Posterior cingulate gyrus (tissue), 11 donors: ENCODE measurements at regions not wholly inside any gene's neighbourhood (a gene's known extent, or its start where the extent isn't known, plus 50 kb on each side); places are given as distances from the start of the nearest gene placed in this dataset.
"Not testable (repeated sequence)": the region's sequence is repeated elsewhere in the genome, so short reads cannot be mapped to it uniquely, and the experiment has no call there.

Experiments
- DNase-seq, 10 donors: peaks; one replicate each; pipeline versions ENCODE4 v3.0.0 to v3.0.0-alpha.2; 2020 to 2021; ENCODE audit warnings: mixed read lengths in 3 of 10
- intact Hi-C: fragments of 100-400 bp; cut with DNase I; formaldehyde crosslinking; loops from one replicate; pipeline ENCODE4 v1.15.1; 2023

- intact Hi-C loops: no loop called here
- DNase-seq: no peak
These were observed 57.3 kb upstream of the PRSS12 start for GRCh38 chr4:118410138-118410537.

DNA sequence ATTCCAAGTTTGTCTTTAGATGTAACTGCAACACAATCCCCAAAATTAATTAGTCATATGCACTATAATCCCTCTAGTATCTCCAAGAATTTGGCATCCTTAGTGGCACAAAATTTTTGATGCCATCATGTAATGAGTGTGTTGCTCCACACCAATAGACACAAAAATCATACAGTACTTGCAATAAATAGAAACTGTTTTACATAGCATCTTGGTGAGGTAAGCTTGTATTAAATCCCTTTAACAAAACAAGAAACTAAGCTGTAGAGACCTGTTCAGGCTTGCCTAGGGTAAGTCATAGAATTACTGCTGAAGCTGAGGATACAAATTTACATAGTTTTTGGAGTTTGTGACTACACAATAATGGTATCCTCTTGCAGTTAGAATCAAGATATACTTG, 64.5 kb upstream of the PRSS12 start:
- intact Hi-C loops: no loop called here
- no peak for DNase-seq

GRCh38 chr4:118417800-118418199, 65.0 kb upstream of the PRSS12 start:
- DNase-seq, intact Hi-C loops: not testable (repeated sequence)

- intact Hi-C loops, DNase-seq: not testable (repeated sequence)
These were observed 65.6 kb upstream of the PRSS12 start for GRCh38 chr4:118418396-118418795.

DNA sequence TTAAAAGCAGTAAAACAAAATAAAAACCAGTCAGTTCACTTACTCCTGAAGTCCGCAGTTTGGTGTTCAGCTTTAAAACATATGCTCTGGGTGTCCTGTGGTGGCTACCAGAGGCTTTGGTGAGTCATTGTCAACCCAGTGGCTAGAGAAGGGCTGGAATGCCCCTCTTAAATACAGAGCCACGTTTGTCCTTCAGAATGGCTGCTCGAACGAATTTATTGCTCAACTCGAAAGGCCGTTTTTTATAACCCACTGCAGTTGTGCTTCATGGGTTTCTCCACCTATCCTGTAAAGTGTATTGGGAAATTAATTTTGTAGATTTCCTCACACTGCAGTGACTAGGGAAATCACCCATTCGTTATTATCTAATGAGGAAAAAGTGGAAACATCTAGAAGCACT, 66.8 kb upstream of the PRSS12 start:
- DNase-seq, intact Hi-C loops: not testable (repeated sequence)

GRCh38 chr4:118424062-118424461, 71.3 kb upstream of the PRSS12 start:
- peak; percentile 35 to 95 (median 61) for DNase-seq

DNA sequence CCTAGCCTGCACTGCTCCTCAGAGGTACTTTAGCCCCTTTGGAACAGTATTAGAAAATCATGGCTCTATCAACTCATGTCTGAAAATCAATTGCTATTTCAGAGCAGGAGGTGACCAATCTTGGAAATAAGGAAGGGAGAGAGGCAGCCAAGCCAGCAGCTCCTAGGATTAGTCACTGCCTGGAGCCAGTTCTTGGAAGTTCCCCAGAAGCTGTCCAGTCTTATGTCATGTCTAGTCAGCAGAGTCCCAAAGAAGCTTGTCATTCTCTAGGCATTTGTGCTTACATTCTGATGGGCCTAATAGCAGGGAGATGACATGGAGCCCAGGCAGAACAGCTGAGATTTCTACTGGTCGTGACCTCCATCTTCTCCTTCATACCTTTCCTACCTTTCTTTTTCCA, 76.1 kb upstream of the PRSS12 start:
- intact Hi-C loops, DNase-seq: not testable (repeated sequence)

More at GRCh38 chr4:118424062-118424461, 71.3 kb upstream of the PRSS12 start:
- intact Hi-C loops: not testable (repeated sequence)

GRCh38 chr4:118432359-118432758, 79.6 kb upstream of the PRSS12 start:
- DNase-seq: not testable (repeated sequence)

DNA sequence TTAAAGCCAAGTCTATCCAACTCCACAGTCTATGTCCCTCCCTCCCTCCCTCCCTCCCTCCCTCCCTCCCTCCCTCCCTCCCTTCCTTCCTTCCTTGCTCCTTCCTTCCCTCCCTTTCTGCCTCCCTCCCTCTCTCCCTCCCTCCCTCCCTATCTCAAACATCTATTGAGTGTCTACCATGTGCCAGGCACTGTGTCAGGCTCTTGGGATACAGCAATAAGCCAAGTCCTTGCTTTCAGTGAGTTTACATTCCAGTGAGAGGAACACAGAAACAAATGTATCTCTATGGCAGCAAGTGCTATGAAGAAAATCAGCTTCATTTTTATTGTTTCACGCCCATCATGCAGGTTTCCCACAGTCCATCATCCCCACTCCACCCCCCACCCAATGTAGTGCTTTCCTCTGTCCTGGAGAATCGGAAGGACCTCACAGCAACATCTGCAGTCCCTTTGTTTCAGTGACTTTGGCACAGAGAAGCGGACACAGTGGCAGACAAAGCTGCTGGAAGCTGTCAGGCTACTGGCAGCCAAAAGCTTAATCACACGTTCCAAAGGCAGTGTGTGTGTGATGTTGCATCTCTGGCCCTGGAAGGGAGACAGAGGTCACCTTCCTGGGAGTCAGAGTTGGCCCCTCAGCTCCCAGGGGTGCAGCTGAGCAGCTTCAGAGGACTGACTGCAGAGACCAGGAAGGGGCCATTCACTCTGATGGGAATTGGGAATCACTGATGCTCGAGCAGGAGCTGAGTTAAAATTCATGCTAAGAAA, 81.0 kb upstream of the PRSS12 start:
- DNase-seq, intact Hi-C loops: not testable (repeated sequence)

More at GRCh38 chr4:118432359-118432758, 79.6 kb upstream of the PRSS12 start:
- intact Hi-C loops: not testable (repeated sequence)

GRCh38 chr4:118435415-118435814, 82.6 kb upstream of the PRSS12 start:
- intact Hi-C loops: not testable (repeated sequence)

GRCh38 chr4:118442115-118442837, 89.5 kb upstream of the PRSS12 start:
- intact Hi-C loops, DNase-seq: not testable (repeated sequence)

More at GRCh38 chr4:118435415-118435814, 82.6 kb upstream of the PRSS12 start:
- DNase-seq: not testable (repeated sequence)

- DNase-seq: not testable (repeated sequence)
These were observed 94.6 kb upstream of the PRSS12 start for GRCh38 chr4:118447397-118447796.

DNA sequence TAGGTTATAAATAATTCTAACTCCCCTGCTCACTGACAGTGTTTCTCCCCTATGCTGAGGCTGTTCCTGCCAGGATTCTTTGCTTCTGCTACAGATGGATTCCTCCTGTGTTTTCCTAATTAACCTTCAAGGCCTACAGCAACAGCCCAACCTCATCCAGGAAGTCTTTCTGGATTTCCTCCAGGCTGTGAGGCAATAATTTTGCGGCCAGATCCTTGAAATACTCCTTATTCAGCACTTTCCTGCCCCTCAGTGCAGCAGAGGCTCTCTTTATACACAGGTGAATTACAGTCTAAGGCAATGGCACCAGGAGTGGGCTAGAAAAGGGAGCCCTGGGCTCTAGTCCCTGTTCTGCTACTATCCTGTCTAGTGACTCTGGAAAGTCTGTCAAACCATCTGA, 102.1 kb upstream of the PRSS12 start:
- not testable (repeated sequence) for DNase-seq

More at GRCh38 chr4:118447397-118447796, 94.6 kb upstream of the PRSS12 start:
- intact Hi-C loops: not testable (repeated sequence)

GRCh38 chr4:118461435-118461834, 108.6 kb upstream of the PRSS12 start:
- DNase-seq, intact Hi-C loops: not testable (repeated sequence)

More for the DNA sequence above, 102.1 kb upstream of the PRSS12 start:
- intact Hi-C loops: not testable (repeated sequence)

- intact Hi-C loops, DNase-seq: not testable (repeated sequence)
These were observed 113.0 kb upstream of the PRSS12 start for GRCh38 chr4:118465831-118466230.

GRCh38 chr4:118474001-118474626, 121.3 kb upstream of the PRSS12 start:
- intact Hi-C loops, DNase-seq: not testable (repeated sequence)

GRCh38 chr4:118474771-118475170, 122.0 kb upstream of the PRSS12 start:
- intact Hi-C loops, DNase-seq: not testable (repeated sequence)

DNA sequence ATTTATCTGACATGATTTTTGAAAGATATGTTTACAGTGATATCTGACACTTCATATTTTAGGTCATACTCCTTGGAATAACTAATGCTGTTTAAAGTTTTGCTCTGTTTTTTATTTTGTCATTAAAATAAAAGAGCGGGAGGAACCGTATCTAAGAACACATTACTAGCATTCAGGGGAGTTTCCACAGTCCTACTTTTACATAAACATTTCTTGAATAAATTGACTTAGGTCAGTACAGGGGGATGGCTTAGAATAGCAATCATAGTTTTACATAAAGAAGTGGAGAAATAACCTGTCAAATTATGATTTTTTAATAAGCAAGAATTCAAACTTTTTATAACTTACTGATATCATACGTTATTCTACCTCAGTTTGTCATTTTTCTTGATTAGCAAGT, 123.1 kb upstream of the PRSS12 start:
- intact Hi-C loops, DNase-seq: not testable (repeated sequence)

- intact Hi-C loops, DNase-seq: not testable (repeated sequence)
These were observed 125.0 kb upstream of the PRSS12 start for GRCh38 chr4:118477826-118478225.

DNA sequence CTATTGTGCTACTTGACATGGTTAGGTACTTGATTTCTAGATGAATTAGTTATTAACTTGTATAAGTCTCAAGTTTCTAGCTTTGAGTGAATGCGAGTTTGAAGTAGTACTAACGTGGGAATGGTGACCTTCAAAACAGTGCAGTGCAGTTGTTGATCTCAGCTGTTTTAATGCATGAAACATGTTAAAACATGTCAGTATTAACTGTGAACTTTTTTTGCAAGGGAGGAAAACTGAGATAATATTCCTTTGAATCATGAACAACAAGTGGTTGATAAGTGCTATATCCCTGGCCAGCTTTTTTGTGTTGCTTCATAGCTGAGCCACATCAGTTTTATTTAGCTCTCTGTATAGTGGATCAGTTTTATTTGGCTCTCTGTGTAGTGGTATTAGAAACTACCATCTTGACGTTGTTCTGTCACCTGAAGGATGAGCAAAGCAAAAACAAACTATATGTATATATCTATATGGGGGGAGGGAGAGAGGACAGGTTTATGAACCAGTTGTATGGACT, 133.1 kb upstream of the PRSS12 start:
- DNase-seq, intact Hi-C loops: not testable (repeated sequence)
